HCT116 (cell line): ENCODE measurements at regions not wholly inside any gene's neighbourhood (a gene's known extent, or its start where the extent isn't known, plus 50 kb on each side); places are given as distances from the start of the nearest gene placed in this dataset.
"Not testable (repeated sequence)": the region's sequence is repeated elsewhere in the genome, so short reads cannot be mapped to it uniquely, and the experiment has no call there.

Experiments used
- ATAC-seq: fragments of 200-7000 bp; cut with Tn5 transposase; 2 replicates; pipeline ENCODE4 v1.9.1; 2020; ENCODE audit warnings: mild to moderate bottlenecking, moderate library complexity
- BruUV-seq: library from RNA; stranded (reverse); fragments of 400-500 nt; replicated peaks from 2 replicates; lab custom pipeline; 2021; lab: Mats Ljungman, UMichigan
- CTCF ChIA-PET: fragments of 300-600 bp; sonication (Branson Sonifier 250); formaldehyde crosslinking; loops from one replicate; lab custom pipeline; 2021; ENCODE audit warnings: antibody characterized with exemption; lab: Charles Lee
- POLR2A ChIA-PET: fragments of 300-600, 350-600 bp; sonication (Branson Sonifier 250); formaldehyde crosslinking; loops from one replicate; lab custom pipeline; 2021; ENCODE audit warnings: antibody characterized with exemption; lab: Charles Lee
- RAD21 ChIA-PET, 2 experiments: fragments of 300-600 bp; sonication (Branson Sonifier 250); formaldehyde crosslinking; loops; one replicate each; lab custom pipeline; 2023; ENCODE audit warnings: low total read pairs in 2 of 2; ENCODE audit not compliant: uncharacterized antibody in 2 of 2, unreplicated experiment in 2 of 2, low non-redundant PET in 1 of 2; lab: Charles Lee
- DNase-seq: peaks from one replicate; pipeline ENCODE4 v3.0.0-alpha.2; 2010; ENCODE audit warnings: low read depth, low spot score
- H2AFZ ChIP-seq: fragments of 200-600 bp; shearing (Covaris generic), sonication (generic); 2 replicates; pipeline ENCODE4 v1.6.1; 2017; ENCODE audit warnings: low read depth, mixed run types, mixed read lengths, antibody characterized with exemption, low read length; ENCODE audit not compliant: poor library complexity, severe bottlenecking
- H3K27ac ChIP-seq: 2 replicates; pipeline ENCODE4 v1.5.1; 2012; ENCODE audit warnings: low read depth, low read length
- H3K27me3 ChIP-seq: fragments of 200-600 bp; sonication (generic); 2 replicates; pipeline ENCODE4 v1.6.1; 2016; ENCODE audit warnings: mixed run types, low read length, mixed read lengths; ENCODE audit not compliant: insufficient read depth
- H3K36me3 ChIP-seq, 2 experiments: fragments of 200-500 bp in 1 of 2; fragments of 200-600 bp in 1 of 2; sonication (Bioruptor generic) in 1 of 2; sonication (generic) in 1 of 2; 2 replicates each; pipeline versions ENCODE4 v1.5.1 to v1.6.1; 2014 to 2016; ENCODE audit warnings: low read length in 2 of 2, inconsistent platforms in 1 of 2, mixed read lengths in 1 of 2, mixed run types in 1 of 2; ENCODE audit not compliant: insufficient read depth in 2 of 2, control insufficient read depth in 1 of 2
- H3K4me1 ChIP-seq, 2 experiments: fragments of 200-600 bp in 1 of 2; sonication (generic) in 1 of 2; 2 replicates each; pipeline versions ENCODE4 v1.5.1 to v1.6.1; 2012 to 2017; ENCODE audit warnings: low read length in 2 of 2, inconsistent platforms in 1 of 2, mild to moderate bottlenecking in 1 of 2, mixed read lengths in 1 of 2, mixed run types in 1 of 2, moderate library complexity in 1 of 2; ENCODE audit not compliant: insufficient read depth in 2 of 2, control insufficient read depth in 1 of 2
- H3K4me2 ChIP-seq: fragments of 200-600 bp; sonication (generic); 2 replicates; pipeline ENCODE4 v1.6.1; 2017; ENCODE audit warnings: mixed run types, low read length, mixed read lengths
- H3K4me3 ChIP-seq, 2 experiments: fragments of 200-600 bp in 1 of 2; sonication (generic) in 1 of 2; replicated peaks in 1 of 2; 2 replicates each; pipeline ENCODE4 v1.5.1; 2011 to 2016; ENCODE audit warnings: low read length in 2 of 2, control low read depth in 1 of 2, low read depth in 1 of 2, mild to moderate bottlenecking in 1 of 2, mixed read lengths in 1 of 2, mixed run types in 1 of 2
- H3K79me2 ChIP-seq: fragments of 200-600 bp; sonication (generic); 2 replicates; pipeline ENCODE4 v1.6.1; 2017; ENCODE audit warnings: mild to moderate bottlenecking, mixed run types, low read length, moderate library complexity, mixed read lengths; ENCODE audit not compliant: insufficient read depth
- H3K9ac ChIP-seq: fragments of 200-600 bp; sonication (generic); 2 replicates; pipeline ENCODE4 v1.6.1; 2016; ENCODE audit warnings: low read length, mixed read lengths
- H3K9me2 ChIP-seq: fragments of 200-600 bp; sonication (generic), shearing (Covaris generic); 2 replicates; pipeline ENCODE4 v1.6.1; 2017; ENCODE audit warnings: mixed run types, mild to moderate bottlenecking, moderate library complexity; ENCODE audit not compliant: insufficient read depth
- H3K9me3 ChIP-seq, 2 experiments: fragments of 200-500 bp in 1 of 2; fragments of 200-600 bp in 1 of 2; sonication (Bioruptor generic) in 1 of 2; sonication (generic) in 1 of 2; 2 replicates each; pipeline ENCODE4 v1.6.1; 2014 to 2017; ENCODE audit warnings: low read length in 2 of 2, mixed read lengths in 2 of 2, inconsistent platforms in 1 of 2, low read depth in 1 of 2, mild to moderate bottlenecking in 1 of 2, mixed run types in 1 of 2, moderate library complexity in 1 of 2; ENCODE audit not compliant: control insufficient read depth in 1 of 2, insufficient read depth in 1 of 2
- H4K20me1 ChIP-seq: fragments of 200-600 bp; sonication (generic), shearing (Covaris generic); 2 replicates; pipeline ENCODE4 v1.6.1; 2017; ENCODE audit warnings: mixed run types, mild to moderate bottlenecking, moderate library complexity; ENCODE audit not compliant: insufficient read depth
- ATF3 ChIP-seq: IDR thresholded peaks from 2 replicates; pipeline ENCODE4 v1.6.1; 2012
- CTCF ChIP-seq, 3 experiments: fragments of 200-600 bp in 1 of 3; sonication (generic) in 1 of 3; IDR thresholded peaks in 2 of 3; conservative IDR thresholded peaks in 1 of 3; 2 replicates each; pipeline ENCODE4 v1.5.1; 2012 to 2017; ENCODE audit warnings: low read depth in 2 of 3, low read length in 2 of 3, antibody characterized with exemption in 1 of 3, borderline replicate concordance in 1 of 3, control low read depth in 1 of 3, mild to moderate bottlenecking in 1 of 3, mixed read lengths in 1 of 3, mixed run types in 1 of 3, moderate library complexity in 1 of 3; ENCODE audit not compliant: insufficient read depth in 1 of 3
- ZFX ChIP-seq: fragments of 450-650 bp; IDR thresholded peaks from 2 replicates; pipeline ENCODE4 v1.6.1; 2017
- intact Hi-C: fragments of 100-400 bp; cut with micrococcal nuclease; formaldehyde crosslinking; loops from 2 replicates; pipeline ENCODE4 v1.10.0; 2022

GRCh38 chr2:122570641-122571040 lies 815.2 kb downstream of the TSN start:
- Histone ChIP-seq H3K79me2 (no peaks in the 10 kb centered on the region), H2AFZ (no peak overlapping the region), H3K27ac (no peak overlapping the region), H3K4me3 (no peak overlapping the region), H3K36me3 (no peaks in the 10 kb centered on the region), H3K4me2 (no peak overlapping the region), H3K9me2 (no peaks in the 10 kb centered on the region), H3K27me3 (no peaks in the 10 kb centered on the region), H3K9me3 (peaks cover 14 to 27% of the 10 kb centered on the region in 2 experiments; a peak in 3 of 4 replicates), H3K9ac (no peak overlapping the region), H3K4me1 (no peaks in the 10 kb centered on the region), H4K20me1 (no peaks in the 10 kb centered on the region)
- ATAC-seq (no peak), DNase-seq (no peak)
- intact Hi-C loops, result no loop called here
- RAD21 ChIA-PET, result no interaction called here
- no TSS peak for BruUV-seq
- CTCF ChIA-PET, result no interaction called here
- POLR2A ChIA-PET, result no interaction called here
- no peak for TF ChIP-seq ATF3
- TF ChIP-seq CTCF (IDR thresholded peaks at IDR 0.05 in 2 of 3, conservative IDR thresholded peaks at IDR 0.05 in 1 of 3; ENCODE audit: borderline replicate concordance in 1 of 3, insufficient read depth in 1 of 3, low read depth in 2 of 3, low read length in 2 of 3), result no peak
- no peak for TF ChIP-seq ZFX

- CTCF ChIA-PET, BruUV-seq, POLR2A ChIA-PET: not testable (repeated sequence)
Measured at GRCh38 chr2:122571471-122571870, 816.0 kb downstream of the TSN start.

More at GRCh38 chr2:122571471-122571870, 816.0 kb downstream of the TSN start:
- H3K27me3 ChIP-seq, H3K36me3 ChIP-seq, H2AFZ ChIP-seq, H3K4me3 ChIP-seq, H3K4me2 ChIP-seq, intact Hi-C loops, H3K79me2 ChIP-seq, H3K9ac ChIP-seq, H3K9me2 ChIP-seq, ATAC-seq, H3K4me1 ChIP-seq, DNase-seq, H3K27ac ChIP-seq, RAD21 ChIA-PET, H4K20me1 ChIP-seq: not testable (repeated sequence)
- H3K9me3 ChIP-seq, result peaks cover 18 to 27% of the 10 kb centered on the region in 2 experiments; a peak in 3 of 4 replicates
